ENCODE measurements at regions not wholly inside any gene's neighbourhood (a gene's known extent, or its start where the extent isn't known, plus 50 kb on each side); places are given as distances from the start of the nearest gene placed in this dataset.

- no peak overlapping the region for H2AK5ac ChIP-seq (ENCODE audit: low read length)
- H3K9me3 ChIP-seq (ENCODE audit: insufficient read depth, low read depth, low read length): no peaks in the 10 kb centered on the region
- no peak overlapping the region for H3K9ac ChIP-seq (ENCODE audit: low read length)
- no peak overlapping the region for H2BK120ac ChIP-seq (ENCODE audit: insufficient read depth, low read length, poor library complexity)
- H2BK12ac ChIP-seq (ENCODE audit: low read length): no peak overlapping the region
- H3K4ac ChIP-seq (ENCODE audit: low read depth, low read length): no peak overlapping the region
- no CpG with 5 or more reads among the region's 5 CpGs for WGBS (ENCODE audit: extremely low coverage, insufficient coverage, insufficient read length)
- no peaks in the 10 kb centered on the region for H3K4me1 ChIP-seq (ENCODE audit: control insufficient read depth in 1 of 2, insufficient read depth in 2 of 2, low read length in 2 of 2)
- H4K8ac ChIP-seq (ENCODE audit: low read depth, low read length): no peak overlapping the region
- H3K27ac ChIP-seq (ENCODE audit: low read depth, low read length): no peak overlapping the region
- H3K18ac ChIP-seq (ENCODE audit: low read length): no peak overlapping the region
- no peaks in the 10 kb centered on the region for H3K79me2 ChIP-seq (ENCODE audit: control insufficient read depth, insufficient read depth, low read length, poor library complexity)
- no peak overlapping the region for H4K91ac ChIP-seq (ENCODE audit: low read depth, low read length)
- no peak overlapping the region for H3K14ac ChIP-seq (ENCODE audit: low read length)
- H4K12ac ChIP-seq (ENCODE audit: low read depth, low read length): no peak overlapping the region
- no peaks in the 10 kb centered on the region for H3K79me1 ChIP-seq (ENCODE audit: low read length)
- H3K4me2 ChIP-seq (ENCODE audit: low read length): no peak overlapping the region
- no peak overlapping the region for H3K4me3 ChIP-seq (ENCODE audit: low read depth, low read length)
- H3K36me3 ChIP-seq (ENCODE audit: control insufficient read depth in 1 of 2, insufficient read depth in 2 of 2, low read length in 2 of 2): no peaks in the 10 kb centered on the region
- H3K23ac ChIP-seq (ENCODE audit: low read length): no peak overlapping the region
- H2AFZ ChIP-seq (ENCODE audit: insufficient read depth, low read length, poor library complexity): no peak overlapping the region
- no peak for DNase-seq
- H3K27me3 ChIP-seq (ENCODE audit: insufficient read depth, low read length): no peaks in the 10 kb centered on the region
- H2BK5ac ChIP-seq (ENCODE audit: low read depth, low read length, poor library complexity): no peak overlapping the region
Measured at GRCh38 chr7:19390795-19391194, 245.6 kb upstream of the FERD3L start.

DNA sequence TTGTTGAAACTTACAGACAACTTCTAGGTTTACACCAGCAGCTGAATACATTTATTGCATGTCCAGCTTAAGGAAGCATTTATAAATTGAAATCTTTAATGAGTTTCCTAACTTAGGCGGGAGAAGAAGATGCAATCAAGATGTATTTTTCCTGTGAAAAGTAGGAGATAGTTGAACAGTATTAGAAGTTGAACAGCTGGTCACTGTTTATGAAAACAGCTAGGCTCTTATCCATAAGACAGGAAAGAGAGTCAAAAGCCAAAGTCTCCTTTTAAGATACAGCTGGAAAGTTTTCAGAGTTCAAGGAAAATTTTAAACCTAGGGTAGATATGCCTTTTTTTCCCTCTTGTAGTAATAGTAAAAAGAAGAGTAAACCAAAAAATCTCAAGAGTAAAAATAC lies 236.1 kb upstream of the FERD3L start:
- H3K4me3 ChIP-seq (ENCODE audit: low read depth, low read length): no peak overlapping the region
- no peak overlapping the region for H3K9ac ChIP-seq (ENCODE audit: low read length)
- H3K79me2 ChIP-seq (ENCODE audit: control insufficient read depth, insufficient read depth, low read length, poor library complexity): no peaks in the 10 kb centered on the region
- H3K4me2 ChIP-seq (ENCODE audit: low read length): no peak overlapping the region
- H3K27ac ChIP-seq (ENCODE audit: low read depth, low read length): no peak overlapping the region
- WGBS (ENCODE audit: extremely low coverage, insufficient coverage, insufficient read length): no CpG with 5 or more reads among the region's 1 CpG
- no peaks in the 10 kb centered on the region for H3K27me3 ChIP-seq (ENCODE audit: insufficient read depth, low read length)
- H3K4me1 ChIP-seq (ENCODE audit: control insufficient read depth in 1 of 2, insufficient read depth in 2 of 2, low read length in 2 of 2): no peaks in the 10 kb centered on the region
- H4K8ac ChIP-seq (ENCODE audit: low read depth, low read length): no peak overlapping the region
- H3K23ac ChIP-seq (ENCODE audit: low read length): no peak overlapping the region
- no peak overlapping the region for H2AK5ac ChIP-seq (ENCODE audit: low read length)
- no peak overlapping the region for H2BK12ac ChIP-seq (ENCODE audit: low read length)
- no peak overlapping the region for H3K18ac ChIP-seq (ENCODE audit: low read length)
- no peak overlapping the region for H4K91ac ChIP-seq (ENCODE audit: low read depth, low read length)
- H2BK5ac ChIP-seq (ENCODE audit: low read depth, low read length, poor library complexity): no peak overlapping the region
- no peaks in the 10 kb centered on the region for H3K36me3 ChIP-seq (ENCODE audit: control insufficient read depth in 1 of 2, insufficient read depth in 2 of 2, low read length in 2 of 2)
- no peak overlapping the region for H2AFZ ChIP-seq (ENCODE audit: insufficient read depth, low read length, poor library complexity)
- DNase-seq: no peak
- H3K4ac ChIP-seq (ENCODE audit: low read depth, low read length): no peak overlapping the region
- no peaks in the 10 kb centered on the region for H3K9me3 ChIP-seq (ENCODE audit: insufficient read depth, low read depth, low read length)
- H4K12ac ChIP-seq (ENCODE audit: low read depth, low read length): no peak overlapping the region
- no peak overlapping the region for H2BK120ac ChIP-seq (ENCODE audit: insufficient read depth, low read length, poor library complexity)
- H3K79me1 ChIP-seq (ENCODE audit: low read length): no peaks in the 10 kb centered on the region
- no peak overlapping the region for H3K14ac ChIP-seq (ENCODE audit: low read length)

GRCh38 chr7:19378345-19378714 lies 233.1 kb upstream of the FERD3L start:
- no peak overlapping the region for H2BK5ac ChIP-seq (ENCODE audit: low read depth, low read length, poor library complexity)
- no peak overlapping the region for H4K12ac ChIP-seq (ENCODE audit: low read depth, low read length)
- no peak overlapping the region for H3K4ac ChIP-seq (ENCODE audit: low read depth, low read length)
- no peaks in the 10 kb centered on the region for H3K4me1 ChIP-seq (ENCODE audit: control insufficient read depth in 1 of 2, insufficient read depth in 2 of 2, low read length in 2 of 2)
- H3K79me1 ChIP-seq (ENCODE audit: low read length): no peaks in the 10 kb centered on the region
- no peak overlapping the region for H4K8ac ChIP-seq (ENCODE audit: low read depth, low read length)
- no peak overlapping the region for H3K27ac ChIP-seq (ENCODE audit: low read depth, low read length)
- no peak overlapping the region for H2AFZ ChIP-seq (ENCODE audit: insufficient read depth, low read length, poor library complexity)
- H2BK120ac ChIP-seq (ENCODE audit: insufficient read depth, low read length, poor library complexity): no peak overlapping the region
- H3K23ac ChIP-seq (ENCODE audit: low read length): no peak overlapping the region
- no peaks in the 10 kb centered on the region for H3K27me3 ChIP-seq (ENCODE audit: insufficient read depth, low read length)
- H3K18ac ChIP-seq (ENCODE audit: low read length): no peak overlapping the region
- H3K36me3 ChIP-seq (ENCODE audit: control insufficient read depth in 1 of 2, insufficient read depth in 2 of 2, low read length in 2 of 2): no peaks in the 10 kb centered on the region
- no peak overlapping the region for H2AK5ac ChIP-seq (ENCODE audit: low read length)
- no peak overlapping the region for H3K9ac ChIP-seq (ENCODE audit: low read length)
- H3K4me3 ChIP-seq (ENCODE audit: low read depth, low read length): no peak overlapping the region
- no peak overlapping the region for H2BK12ac ChIP-seq (ENCODE audit: low read length)
- H3K4me2 ChIP-seq (ENCODE audit: low read length): no peak overlapping the region
- no peaks in the 10 kb centered on the region for H3K9me3 ChIP-seq (ENCODE audit: insufficient read depth, low read depth, low read length)
- no peak overlapping the region for H4K91ac ChIP-seq (ENCODE audit: low read depth, low read length)
- no peak overlapping the region for H3K14ac ChIP-seq (ENCODE audit: low read length)
- no CpG with 5 or more reads among the region's 2 CpGs for WGBS (ENCODE audit: extremely low coverage, insufficient coverage, insufficient read length)
- no peak for DNase-seq
- H3K79me2 ChIP-seq (ENCODE audit: control insufficient read depth, insufficient read depth, low read length, poor library complexity): no peaks in the 10 kb centered on the region

DNA sequence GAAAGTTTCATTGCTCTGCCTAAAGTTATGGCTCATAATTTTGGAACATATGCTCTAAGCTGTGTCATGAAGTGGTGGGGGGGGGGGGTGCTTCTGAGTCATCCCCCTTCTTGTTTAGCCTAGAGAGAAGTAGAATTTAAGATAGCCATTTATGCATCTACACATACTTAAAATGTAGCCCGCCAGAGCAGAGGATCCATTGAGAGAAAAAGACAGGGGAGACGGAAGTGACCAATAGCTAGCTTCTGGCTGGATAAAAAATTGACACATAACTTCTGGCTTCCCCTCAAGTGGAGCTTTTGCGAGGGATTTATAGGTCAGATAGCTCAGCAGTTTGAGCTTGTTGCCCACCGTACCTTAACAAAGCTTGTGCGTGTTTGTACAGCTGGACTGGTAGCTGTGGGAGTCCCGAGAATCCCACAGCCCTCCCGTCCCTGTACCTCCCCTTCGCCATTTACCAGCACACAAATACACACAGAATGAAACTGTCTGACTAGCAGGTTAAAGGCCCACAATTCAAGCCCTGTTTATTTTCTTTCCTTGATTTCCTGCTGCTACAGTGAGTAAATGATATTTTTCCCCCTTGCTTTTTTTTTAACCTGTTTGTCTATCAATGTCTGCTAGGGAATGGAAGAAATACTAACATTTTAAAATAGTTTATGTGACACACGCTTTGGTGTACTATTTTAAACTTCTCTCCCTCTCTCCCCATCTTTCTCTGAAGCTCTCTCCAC lies 232.6 kb upstream of the FERD3L start:
- no peak for DNase-seq
- Histone ChIP-seq H2BK120ac (ENCODE audit: insufficient read depth, low read length, poor library complexity) (no peak overlapping the region), H3K27ac (ENCODE audit: low read depth, low read length) (no peak overlapping the region), H3K4me3 (ENCODE audit: low read depth, low read length) (no peak overlapping the region), H3K79me1 (ENCODE audit: low read length) (no peaks in the 10 kb centered on the region), H2AFZ (ENCODE audit: insufficient read depth, low read length, poor library complexity) (no peak overlapping the region), H3K79me2 (ENCODE audit: control insufficient read depth, insufficient read depth, low read length, poor library complexity) (no peaks in the 10 kb centered on the region), H3K23ac (ENCODE audit: low read length) (no peak overlapping the region), H3K4ac (ENCODE audit: low read depth, low read length) (no peak overlapping the region), H3K9me3 (ENCODE audit: insufficient read depth, low read depth, low read length) (no peaks in the 10 kb centered on the region), H3K4me2 (ENCODE audit: low read length) (no peak overlapping the region), H3K14ac (ENCODE audit: low read length) (no peak overlapping the region), H4K8ac (ENCODE audit: low read depth, low read length) (no peak overlapping the region), H3K36me3 (ENCODE audit: control insufficient read depth in 1 of 2, insufficient read depth in 2 of 2, low read length in 2 of 2) (no peaks in the 10 kb centered on the region), H2AK5ac (ENCODE audit: low read length) (no peak overlapping the region), H4K91ac (ENCODE audit: low read depth, low read length) (no peak overlapping the region), H3K27me3 (ENCODE audit: insufficient read depth, low read length) (no peaks in the 10 kb centered on the region), H3K18ac (ENCODE audit: low read length) (no peak overlapping the region), H4K12ac (ENCODE audit: low read depth, low read length) (no peak overlapping the region), H3K9ac (ENCODE audit: low read length) (no peak overlapping the region), H3K4me1 (ENCODE audit: control insufficient read depth in 1 of 2, insufficient read depth in 2 of 2, low read length in 2 of 2) (no peaks in the 10 kb centered on the region), H2BK12ac (ENCODE audit: low read length) (no peak overlapping the region), H2BK5ac (ENCODE audit: low read depth, low read length, poor library complexity) (no peak overlapping the region)
- WGBS (ENCODE audit: extremely low coverage, insufficient coverage, insufficient read length): no CpG with 5 or more reads among the region's 9 CpGs
